SK-N-SH treated with all-trans-retinoic acid at 6 μM for 48 hours (cell line): ENCODE measurements at regions not wholly inside any gene's neighbourhood (a gene's known extent, or its start where the extent isn't known, plus 50 kb on each side); places are given as distances from the start of the nearest gene placed in this dataset.

Experiments used
- ATAC-seq: fragments of 200-7000 bp; cut with Tn5 transposase; 3 replicates; pipeline ENCODE4 v1.9.1; 2020; ENCODE audit warnings: mild to moderate bottlenecking, moderate library complexity
- ARNTL ChIP-seq: fragments of 450-650 bp; formaldehyde crosslinking; IDR thresholded peaks from 2 replicates; pipeline ENCODE4 v1.5.0; 2020; ENCODE audit warnings: low read depth, mild to moderate bottlenecking, moderate library complexity, borderline replicate concordance
- BACH2 ChIP-seq: fragments of 250-450 bp; sonication (Bioruptor Pico); IDR thresholded peaks from 2 replicates; pipeline ENCODE4 v1.9.0; 2021; ENCODE audit warnings: mild to moderate bottlenecking, borderline replicate concordance
- CREB5 ChIP-seq: fragments of 250-450 bp; sonication (Bioruptor Pico); IDR thresholded peaks from 2 replicates; pipeline ENCODE4 v1.5.1; 2020; ENCODE audit warnings: low read depth, mild to moderate bottlenecking, moderate library complexity
- CSDC2 ChIP-seq: fragments of 250-450 bp; sonication (Bioruptor Pico); IDR thresholded peaks from 2 replicates; pipeline ENCODE4 v1.5.0; 2020; ENCODE audit warnings: mild to moderate bottlenecking, moderate library complexity
- CSRNP3 ChIP-seq: fragments of 250-450 bp; sonication (Bioruptor Pico); IDR thresholded peaks from 2 replicates; pipeline ENCODE4 v1.5.1; 2021; ENCODE audit warnings: mild to moderate bottlenecking, moderate library complexity
- ESRRG ChIP-seq: fragments of 250-450 bp; sonication (Bioruptor Pico); IDR thresholded peaks from 2 replicates; pipeline ENCODE4 v1.6.1; 2021; ENCODE audit warnings: mild to moderate bottlenecking
- GLIS3 ChIP-seq: fragments of 250-450 bp; sonication (Bioruptor Pico); IDR thresholded peaks from 2 replicates; pipeline ENCODE4 v1.5.0; 2020; ENCODE audit warnings: mild to moderate bottlenecking, moderate library complexity
- ISL1 ChIP-seq: fragments of 250-450 bp; sonication (Bioruptor Pico); IDR thresholded peaks from 2 replicates; pipeline ENCODE4 v2.1.2; 2022; ENCODE audit warnings: mild to moderate bottlenecking, moderate library complexity
- OSR1 ChIP-seq: fragments of 250-450 bp; sonication (Bioruptor Pico); IDR thresholded peaks from 2 replicates; pipeline ENCODE4 v1.8.0; 2022; ENCODE audit warnings: moderate library complexity, mild to moderate bottlenecking, inconsistent platforms
- PATZ1 ChIP-seq: fragments of 250-450 bp; sonication (Bioruptor Pico); IDR thresholded peaks from 2 replicates; pipeline ENCODE4 v1.8.0; 2020; ENCODE audit warnings: mild to moderate bottlenecking, moderate library complexity, borderline replicate concordance
- POU6F1 ChIP-seq: fragments of 250-450 bp; sonication (Bioruptor Pico); IDR thresholded peaks from 2 replicates; pipeline ENCODE4 v1.8.0; 2021; ENCODE audit warnings: low read depth, mild to moderate bottlenecking, moderate library complexity, borderline replicate concordance
- PPARA ChIP-seq: fragments of 250-450 bp; sonication (Bioruptor Pico); IDR thresholded peaks from 2 replicates; pipeline ENCODE4 v1.5.0; 2020; ENCODE audit warnings: mild to moderate bottlenecking, borderline replicate concordance
- RARB ChIP-seq: fragments of 250-450 bp; sonication (Bioruptor Pico); IDR thresholded peaks from 2 replicates; pipeline ENCODE4 v1.8.0; 2021; ENCODE audit warnings: mild to moderate bottlenecking, moderate library complexity
- SNAI2 ChIP-seq: fragments of 250-450 bp; sonication (Bioruptor Pico); IDR thresholded peaks from 2 replicates; pipeline ENCODE4 v1.5.0; 2020; ENCODE audit warnings: mild to moderate bottlenecking, moderate library complexity
- TCF4 ChIP-seq: fragments of 250-450 bp; sonication (Bioruptor Pico); IDR thresholded peaks from 2 replicates; pipeline ENCODE4 v1.8.0; 2021; ENCODE audit warnings: mild to moderate bottlenecking, moderate library complexity, borderline replicate concordance
- TOX ChIP-seq: fragments of 250-450 bp; sonication (Bioruptor Pico); IDR thresholded peaks from 2 replicates; pipeline ENCODE4 v1.8.0; 2021; ENCODE audit warnings: mild to moderate bottlenecking, moderate library complexity, borderline replicate concordance
- TSHZ2 ChIP-seq: fragments of 250-450 bp; sonication (Bioruptor Pico); IDR thresholded peaks from 2 replicates; pipeline ENCODE4 v1.5.0; 2020; ENCODE audit warnings: mild to moderate bottlenecking, moderate library complexity
- ZC3H10 ChIP-seq: fragments of 250-450 bp; sonication (Bioruptor Pico); IDR thresholded peaks from 2 replicates; pipeline ENCODE4 v1.5.1; 2021; ENCODE audit warnings: mild to moderate bottlenecking, moderate library complexity
- ZFP3 ChIP-seq: fragments of 250-450 bp; sonication (Bioruptor Pico); IDR thresholded peaks from 2 replicates; pipeline ENCODE4 v1.5.0; 2020; ENCODE audit warnings: mild to moderate bottlenecking, moderate library complexity
- ZFP30 ChIP-seq: fragments of 450-650 bp; formaldehyde crosslinking; IDR thresholded peaks from 2 replicates; pipeline ENCODE4 v1.5.0; 2022; ENCODE audit warnings: mild to moderate bottlenecking, moderate library complexity
- ZNF565 ChIP-seq: fragments of 450-650 bp; formaldehyde crosslinking; conservative IDR thresholded peaks from 2 replicates; pipeline ENCODE4 v1.5.0; 2020; ENCODE audit warnings: low read depth, mild to moderate bottlenecking, moderate library complexity
- ZNF70 ChIP-seq: fragments of 450-650 bp; formaldehyde crosslinking; IDR thresholded peaks from 2 replicates; pipeline ENCODE4 v1.5.0; 2020; ENCODE audit warnings: mild to moderate bottlenecking, moderate library complexity
- ZNF8 ChIP-seq: fragments of 450-650 bp; formaldehyde crosslinking; IDR thresholded peaks from 2 replicates; pipeline ENCODE4 v1.5.0; 2020; ENCODE audit warnings: mild to moderate bottlenecking, moderate library complexity

- TF ChIP-seq CSRNP3 (CRISPR knock-in tag) (no peak), BACH2 (no peak), PPARA (no peak), SNAI2 (CRISPR knock-in tag) (no peak), CSDC2 (no peak), ZNF70 (CRISPR knock-in tag) (no peak), TSHZ2 (CRISPR knock-in tag) (no peak), POU6F1 (CRISPR knock-in tag) (no peak), ZNF8 (CRISPR knock-in tag) (no peak), OSR1 (no peak), ZC3H10 (CRISPR knock-in tag) (no peak), ZFP3 (CRISPR knock-in tag) (no peak), ARNTL (no peak), ZFP30 (no peak), PATZ1 (CRISPR knock-in tag) (no peak), ESRRG (CRISPR knock-in tag) (no peak), GLIS3 (no peak), TOX (CRISPR knock-in tag) (no peak), ISL1 (CRISPR knock-in tag) (no peak), RARB (CRISPR knock-in tag) (no peak)
- ATAC-seq = no peak
Measured at GRCh38 chr12:127270193-127270592, 996.8 kb upstream of the TMEM132C start.

GRCh38 chr12:127271776-127272175 is 995.2 kb upstream of the TMEM132C start:
- ATAC-seq = no peak
- TF ChIP-seq GLIS3 (no peak), ZFP3 (CRISPR knock-in tag) (no peak), TCF4 (no peak), CREB5 (CRISPR knock-in tag) (no peak), ZFP30 (no peak), CSDC2 (no peak), ZNF565 (CRISPR knock-in tag) (no peak), ESRRG (CRISPR knock-in tag) (no peak), ISL1 (CRISPR knock-in tag) (no peak), ZNF8 (CRISPR knock-in tag) (no peak), BACH2 (no peak)

- no peak for ATAC-seq
- TF ChIP-seq ZNF565 (CRISPR knock-in tag) (no peak), SNAI2 (CRISPR knock-in tag) (no peak), CREB5 (CRISPR knock-in tag) (no peak), ISL1 (CRISPR knock-in tag) (no peak), CSRNP3 (CRISPR knock-in tag) (no peak), ZFP30 (no peak), TSHZ2 (CRISPR knock-in tag) (no peak), BACH2 (no peak), ARNTL (no peak), ZC3H10 (CRISPR knock-in tag) (no peak), ZNF70 (CRISPR knock-in tag) (no peak), TOX (CRISPR knock-in tag) (no peak), TCF4 (no peak), PPARA (no peak)
Measured at GRCh38 chr12:127272864-127273263, 994.1 kb upstream of the TMEM132C start.
